Activated CD4-positive, alpha-beta T cell treated with anti-CD3 and anti-CD28 coated beads, Interleukin-10, Interleukin-2, amounts not matched to agents 100 ng/mL and 50 ng/mL, durations not matched to agents 16 hours and 8 hours (primary cell): ENCODE measurements at regions not wholly inside any gene's neighbourhood (a gene's known extent, or its start where the extent isn't known, plus 50 kb on each side); places are given as distances from the start of the nearest gene placed in this dataset.

Experiments used
- DNase-seq: peaks from one replicate; pipeline ENCODE4 v3.0.0-alpha.2; 2020

DNA sequence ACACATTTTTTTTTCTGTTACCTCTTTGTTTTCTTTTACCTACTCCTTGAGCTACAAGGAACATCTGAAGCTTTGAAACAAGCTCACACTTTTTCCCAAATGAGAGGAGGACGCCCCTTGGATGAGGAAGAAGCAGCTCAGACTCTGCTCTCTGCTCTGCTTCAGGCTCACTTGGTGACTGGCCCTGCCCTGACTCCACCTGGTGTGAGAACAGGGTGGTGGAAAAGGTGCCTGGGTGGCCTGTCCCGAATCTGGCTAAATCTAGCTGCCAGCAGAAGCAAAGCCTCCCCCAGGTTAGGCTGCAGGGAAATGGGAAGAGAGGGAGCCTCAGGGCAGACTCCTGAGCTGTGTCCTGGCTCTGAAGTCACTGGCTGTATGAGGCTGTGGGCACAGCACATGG lies 68.0 kb upstream of the CEACAM8 start:
- DNase-seq = no peak

DNA sequence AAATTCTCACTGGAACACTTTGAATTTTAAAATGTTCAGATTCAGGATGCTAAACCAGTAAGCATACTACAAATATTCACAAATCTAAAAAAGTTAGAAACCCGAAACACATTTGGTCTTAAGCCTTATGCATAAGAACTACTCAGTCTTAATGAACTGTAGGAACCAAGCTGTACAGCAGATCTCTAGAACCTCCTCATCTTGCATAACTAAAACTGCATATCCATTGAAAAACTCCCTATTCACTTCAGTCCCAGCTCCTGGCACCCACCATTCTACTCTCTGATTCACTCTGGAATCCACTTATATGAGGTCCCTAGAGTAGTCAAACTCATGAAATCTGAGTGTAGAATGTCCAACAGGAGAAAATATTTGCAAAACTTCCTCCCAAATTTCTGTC lies 65.6 kb upstream of the CEACAM8 start:
- no peak for DNase-seq

DNA sequence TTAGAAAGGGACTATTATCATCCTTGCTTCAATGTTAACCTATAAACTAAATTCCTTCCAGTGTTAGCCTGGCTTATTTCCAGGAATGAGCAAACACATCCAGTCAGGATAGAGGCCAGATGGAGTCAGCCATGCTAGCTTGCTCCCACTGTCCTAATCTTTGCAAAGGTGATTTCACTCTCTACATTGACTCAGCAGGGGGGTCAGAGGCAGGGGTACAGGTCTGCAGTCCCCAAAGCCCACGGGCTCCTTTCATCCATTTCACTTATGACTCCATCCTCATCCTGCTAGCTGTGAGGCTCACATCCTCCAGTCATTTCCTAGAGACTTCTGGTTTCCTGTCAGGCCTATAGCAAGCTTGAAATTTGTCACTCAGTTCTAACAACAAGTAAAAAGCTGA lies 63.4 kb upstream of the CEACAM8 start:
- DNase-seq = peak; percentile 49

DNA sequence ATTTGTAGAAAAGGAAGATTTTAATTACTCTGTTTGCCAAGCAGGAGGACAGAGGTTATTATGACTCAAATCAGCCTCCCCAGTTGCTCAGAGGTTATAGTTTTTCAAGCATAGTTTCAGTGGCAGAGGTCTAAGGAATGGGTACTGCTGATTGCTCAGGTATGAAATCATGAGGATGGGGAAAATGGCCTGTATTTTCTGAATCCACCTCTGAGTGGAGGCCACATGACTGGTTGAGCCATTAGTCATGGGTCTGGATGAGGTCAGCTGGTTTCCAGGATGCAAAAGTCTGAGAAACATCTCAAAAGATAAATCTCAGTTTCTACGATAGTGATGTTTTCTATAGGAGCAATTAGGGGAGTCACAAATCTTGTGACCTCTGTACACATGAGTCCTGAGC lies 62.8 kb upstream of the CEACAM8 start:
- DNase-seq = peak; percentile 21

DNA sequence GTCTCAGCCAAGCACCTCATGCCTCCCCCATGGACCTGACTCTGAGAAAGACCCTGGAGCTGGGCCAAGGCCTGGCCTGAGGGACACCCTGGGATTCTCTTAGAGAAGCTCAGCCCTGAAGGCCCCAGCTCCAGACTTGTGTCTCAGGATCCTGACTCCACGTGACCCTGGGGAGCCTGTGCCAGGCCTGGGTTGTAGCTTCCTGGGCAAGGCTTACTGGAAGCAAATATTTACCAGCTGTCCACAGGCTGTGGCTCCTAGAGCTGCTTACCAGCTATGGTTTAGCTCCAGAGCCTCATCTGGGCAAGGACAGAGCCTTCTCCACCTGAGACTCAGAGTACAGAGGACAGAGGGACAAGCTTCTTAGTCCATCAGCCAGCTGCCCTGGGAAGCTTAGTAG lies 61.0 kb upstream of the CEACAM8 start:
- DNase-seq = no peak

DNA sequence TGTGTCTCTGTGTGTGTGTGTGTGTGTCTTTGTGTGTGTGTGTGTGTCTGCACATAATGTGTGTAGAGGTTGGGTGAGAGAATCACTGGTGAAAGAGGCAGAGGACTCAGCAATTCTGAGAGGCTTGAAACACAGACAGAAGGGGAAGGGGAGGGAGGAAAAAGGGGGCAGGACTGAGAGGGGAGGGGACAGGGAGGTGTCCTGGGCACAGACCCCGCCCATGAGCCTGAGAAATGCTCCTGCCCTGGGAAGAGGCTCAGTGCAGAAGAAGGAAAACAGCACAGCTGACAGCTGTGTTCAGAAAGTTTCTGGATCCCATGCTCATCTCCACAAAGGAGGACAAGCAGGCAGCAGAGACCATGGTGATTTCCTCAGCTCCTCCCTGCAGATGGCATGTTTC lies 59.1 kb upstream of the CEACAM8 start:
- DNase-seq = no peak

DNA sequence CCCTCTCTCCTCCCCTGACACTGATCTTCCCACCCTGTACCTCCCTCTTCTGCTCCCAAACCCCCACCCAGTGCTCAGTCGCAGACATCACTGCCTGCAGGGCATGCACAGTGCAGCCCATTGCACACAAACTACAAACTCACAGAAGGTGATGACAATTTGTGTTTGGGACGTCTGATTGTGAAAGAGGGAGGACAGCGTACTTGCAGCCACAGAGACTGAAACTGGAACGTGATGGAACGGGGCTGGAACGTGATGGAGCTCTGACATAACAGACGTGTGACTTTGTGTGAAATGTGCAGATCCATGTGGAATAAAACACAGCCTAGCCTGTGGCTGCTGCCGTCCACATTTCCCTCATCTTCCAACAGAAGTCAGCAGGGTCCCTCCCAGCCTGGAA lies 57.3 kb upstream of the CEACAM8 start:
- DNase-seq = no peak
